ENCODE measurements at regions not wholly inside any gene's neighbourhood (a gene's known extent, or its start where the extent isn't known, plus 50 kb on each side); places are given as distances from the start of the nearest gene placed in this dataset.

DNA sequence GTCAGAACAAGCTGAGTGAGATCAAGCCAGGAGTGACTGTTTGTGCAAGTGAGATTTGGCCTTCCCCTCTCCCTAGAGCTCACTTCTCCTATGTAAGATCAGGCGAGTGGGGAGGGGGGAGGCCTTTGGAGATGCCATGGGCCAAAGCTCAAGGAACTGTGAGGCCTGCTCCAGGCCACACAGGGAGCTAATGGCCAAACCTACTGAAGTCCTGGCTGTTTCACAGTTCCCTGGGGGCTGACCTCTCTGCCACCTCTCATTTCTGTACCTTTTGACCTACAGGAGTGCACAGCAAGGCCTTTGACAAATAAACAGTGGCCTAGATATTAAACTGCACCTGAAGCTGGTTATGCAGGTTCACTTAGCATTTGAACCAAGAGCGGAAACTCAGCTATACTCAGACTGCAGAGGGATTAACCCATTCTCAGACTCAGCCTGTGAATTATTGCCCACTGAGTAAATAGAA lies 235.0 kb upstream of the NT5C1B start:
- ATAC-seq = no peak
- H3K4me3 Mint-ChIP-seq = no peak overlapping the region
- no peaks in the 10 kb centered on the region for H3K9me3 ChIP-seq (ENCODE audit: control insufficient read depth, low read length, poor library complexity, severe bottlenecking)
- H3K4me1 Mint-ChIP-seq = peaks cover 2% of the 10 kb centered on the region
- H3K27ac Mint-ChIP-seq = no peak overlapping the region
- DNase-seq = no peak
- no peaks in the 10 kb centered on the region for H3K27me3 Mint-ChIP-seq
- peaks cover 4% of the 10 kb centered on the region for H3K36me3 Mint-ChIP-seq (ENCODE audit: low read depth)

DNA sequence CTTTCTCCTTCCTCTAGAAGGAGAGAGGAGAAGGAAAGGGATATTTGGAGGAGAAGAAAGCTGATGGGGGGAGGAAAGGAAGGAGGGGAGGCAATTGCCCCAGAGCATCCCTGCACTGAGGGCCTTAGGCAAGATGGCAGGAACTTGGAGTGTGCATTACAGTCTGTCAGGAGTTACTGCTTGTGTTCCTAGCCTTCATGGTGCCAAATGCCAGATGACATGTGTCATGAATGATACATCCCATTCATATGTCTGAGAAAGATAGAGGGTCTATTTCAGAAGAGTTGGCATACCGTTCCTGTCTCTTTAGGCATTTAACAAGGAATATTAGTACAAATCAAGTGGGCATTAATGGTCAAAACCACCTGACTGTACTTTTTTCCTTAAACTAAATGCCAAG lies 232.1 kb upstream of the NT5C1B start:
- no peaks in the 10 kb centered on the region for H3K9me3 ChIP-seq (ENCODE audit: control insufficient read depth, low read length, poor library complexity, severe bottlenecking)
- Mint-ChIP-seq H3K36me3 (ENCODE audit: low read depth) (peaks cover 2% of the 10 kb centered on the region), H3K27ac (no peak overlapping the region), H3K4me1 (no peaks in the 10 kb centered on the region), H3K4me3 (no peak overlapping the region), H3K27me3 (no peaks in the 10 kb centered on the region)
- no peak for ATAC-seq
- no peak for DNase-seq

DNA sequence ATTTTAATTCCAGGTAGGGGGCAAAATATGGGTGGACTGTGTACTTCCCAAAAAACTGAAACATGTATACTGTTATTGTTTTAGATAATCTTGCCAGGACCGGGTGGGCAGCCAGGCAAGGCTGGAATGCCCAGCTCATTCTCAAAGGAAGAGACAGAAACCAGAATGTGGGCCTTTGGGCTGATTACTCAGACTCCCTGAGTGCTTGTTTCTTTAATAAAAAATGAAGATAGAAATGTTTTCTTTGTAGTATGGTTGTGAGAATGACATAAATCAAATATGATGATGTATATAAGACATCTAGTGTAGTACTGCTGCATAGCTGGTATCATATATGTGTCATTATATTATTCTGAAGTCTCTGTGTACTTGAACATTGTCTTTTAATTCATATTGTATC lies 231.6 kb upstream of the NT5C1B start:
- no peak overlapping the region for H3K4me3 Mint-ChIP-seq
- no peaks in the 10 kb centered on the region for H3K27me3 Mint-ChIP-seq
- ATAC-seq (no peak), DNase-seq (no peak)
- no peaks in the 10 kb centered on the region for H3K4me1 Mint-ChIP-seq
- no peaks in the 10 kb centered on the region for H3K9me3 ChIP-seq (ENCODE audit: control insufficient read depth, low read length, poor library complexity, severe bottlenecking)
- peaks cover 2% of the 10 kb centered on the region for H3K36me3 Mint-ChIP-seq (ENCODE audit: low read depth)
- no peak overlapping the region for H3K27ac Mint-ChIP-seq

GRCh38 chr2:18819566-18819965 lies 230.2 kb upstream of the NT5C1B start:
- ATAC-seq (no peak), DNase-seq (no peak)
- peaks cover 4% of the 10 kb centered on the region for H3K36me3 Mint-ChIP-seq (ENCODE audit: low read depth)
- no peak overlapping the region for H3K4me3 Mint-ChIP-seq
- H3K4me1 Mint-ChIP-seq = no peaks in the 10 kb centered on the region
- no peak overlapping the region for H3K27ac Mint-ChIP-seq
- no peaks in the 10 kb centered on the region for H3K9me3 ChIP-seq (ENCODE audit: control insufficient read depth, low read length, poor library complexity, severe bottlenecking)
- no peaks in the 10 kb centered on the region for H3K27me3 Mint-ChIP-seq

GRCh38 chr2:18814387-18814786 lies 225.0 kb upstream of the NT5C1B start:
- Mint-ChIP-seq H3K27me3 (no peaks in the 10 kb centered on the region), H3K36me3 (ENCODE audit: low read depth) (peaks cover 2% of the 10 kb centered on the region), H3K27ac (no peak overlapping the region), H3K4me1 (peaks cover 3% of the 10 kb centered on the region), H3K4me3 (no peak overlapping the region)
- DNase-seq (no peak), ATAC-seq (no peak)
- no peaks in the 10 kb centered on the region for H3K9me3 ChIP-seq (ENCODE audit: control insufficient read depth, low read length, poor library complexity, severe bottlenecking)

GRCh38 chr2:18804536-18804935 lies 215.2 kb upstream of the NT5C1B start:
- H3K36me3 Mint-ChIP-seq (ENCODE audit: low read depth) = no peaks in the 10 kb centered on the region

DNA sequence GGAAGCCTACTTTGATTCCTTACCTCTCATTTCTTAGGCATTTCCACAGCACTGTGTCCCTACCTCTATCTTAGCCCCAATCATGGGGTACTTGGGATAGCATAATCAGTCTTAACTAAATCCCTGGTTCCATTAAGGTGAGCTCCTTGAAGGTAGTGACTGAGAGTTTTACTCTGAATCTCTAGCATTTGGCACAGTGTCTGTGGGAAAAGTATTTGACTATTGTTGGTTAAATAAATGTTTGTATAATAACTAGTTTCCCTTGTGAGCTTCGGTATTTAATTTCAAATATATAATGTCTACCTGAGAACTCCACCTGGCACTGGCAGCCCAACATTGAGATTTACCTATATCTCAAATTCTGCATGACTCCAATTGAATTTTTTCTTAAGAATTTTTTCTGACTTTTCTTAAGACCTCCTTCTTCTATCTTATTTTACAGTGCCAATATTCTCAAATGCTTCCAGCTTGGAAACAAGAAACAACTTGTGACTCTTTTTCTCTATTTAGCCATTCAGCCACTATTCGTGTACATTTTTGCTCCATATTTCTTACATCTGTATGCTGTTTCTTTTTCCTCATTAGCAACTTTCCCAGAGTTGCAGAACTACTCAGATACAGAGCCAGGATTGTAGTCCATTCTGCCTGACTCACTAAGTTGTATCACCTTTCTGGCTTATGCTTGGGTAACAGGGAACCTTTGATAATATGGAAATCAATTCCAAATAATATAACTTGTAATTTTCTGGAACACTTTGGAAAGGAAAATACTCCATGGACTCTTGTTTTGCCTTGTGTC lies 214.0 kb upstream of the NT5C1B start:
- Mint-ChIP-seq H3K27me3 (no peaks in the 10 kb centered on the region), H3K36me3 (ENCODE audit: low read depth) (no peaks in the 10 kb centered on the region), H3K4me1 (no peaks in the 10 kb centered on the region), H3K4me3 (no peak overlapping the region), H3K27ac (no peak overlapping the region)
- DNase-seq (no peak), ATAC-seq (no peak)
- no peaks in the 10 kb centered on the region for H3K9me3 ChIP-seq (ENCODE audit: control insufficient read depth, low read length, poor library complexity, severe bottlenecking)

More at GRCh38 chr2:18804536-18804935, 215.2 kb upstream of the NT5C1B start:
- Mint-ChIP-seq H3K27ac (no peak overlapping the region), H3K4me3 (no peak overlapping the region), H3K4me1 (no peaks in the 10 kb centered on the region), H3K27me3 (no peaks in the 10 kb centered on the region)
- H3K9me3 ChIP-seq (ENCODE audit: control insufficient read depth, low read length, poor library complexity, severe bottlenecking) = no peaks in the 10 kb centered on the region
- no peak for DNase-seq
- no peak for ATAC-seq

DNA sequence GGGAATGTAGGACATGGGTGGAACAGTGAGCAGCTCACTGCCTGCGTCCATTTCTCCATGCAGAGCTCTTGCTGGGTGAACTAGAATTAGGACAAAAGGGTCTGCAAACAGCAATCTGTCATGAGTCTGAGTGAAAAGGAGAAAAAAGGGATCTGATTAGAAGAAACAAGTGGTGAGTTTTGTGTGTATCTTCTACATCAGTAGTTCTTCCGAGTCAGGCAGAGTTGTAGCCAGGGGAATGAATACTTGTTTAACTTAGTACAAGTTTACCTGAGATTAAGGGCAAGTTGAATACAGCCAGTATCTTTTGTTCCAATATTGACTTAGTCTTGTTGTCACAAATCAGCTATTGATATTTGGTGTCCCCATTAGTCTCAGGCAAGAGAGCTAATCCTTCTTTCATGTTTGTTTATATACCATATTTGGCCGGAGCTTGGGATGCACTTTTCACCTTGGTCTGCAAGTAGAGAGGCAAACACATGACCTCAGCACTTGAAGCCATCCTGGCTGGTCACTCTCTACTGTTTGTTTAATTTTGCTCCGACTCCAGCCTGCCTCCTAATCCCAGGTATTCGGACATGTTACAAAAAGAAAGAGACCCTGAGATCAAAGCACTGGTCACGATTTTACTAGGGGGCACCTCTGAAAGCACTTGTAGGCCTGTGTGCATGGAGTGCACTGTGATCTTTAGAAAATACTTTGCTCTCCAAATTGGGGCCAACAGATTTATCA lies 211.0 kb upstream of the NT5C1B start:
- no peak for ATAC-seq
- H3K4me3 Mint-ChIP-seq = no peak overlapping the region

DNA sequence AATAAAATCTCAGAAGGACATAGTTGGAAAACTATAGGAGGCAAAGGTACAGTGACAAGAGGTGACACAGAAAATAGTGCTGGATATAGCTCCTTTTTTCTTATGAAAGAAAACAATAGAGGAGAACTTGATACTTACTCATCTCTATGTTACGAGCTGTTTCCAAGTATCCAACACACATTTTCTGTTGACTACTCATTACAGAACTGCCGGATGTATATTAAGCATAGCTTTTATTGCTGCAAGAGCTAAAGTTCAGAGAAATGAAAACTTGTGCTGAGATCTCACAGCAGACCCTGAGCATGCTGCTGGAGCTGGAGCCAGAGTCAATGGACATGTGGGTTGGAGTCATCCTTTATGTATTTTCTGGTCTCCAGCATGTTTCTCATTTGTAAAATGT lies 210.0 kb upstream of the NT5C1B start:
- DNase-seq = no peak
- no peak overlapping the region for H3K27ac Mint-ChIP-seq
- H3K4me1 Mint-ChIP-seq = no peaks in the 10 kb centered on the region
- H3K4me3 Mint-ChIP-seq = no peak overlapping the region
- H3K9me3 ChIP-seq (ENCODE audit: control insufficient read depth, low read length, poor library complexity, severe bottlenecking) = no peaks in the 10 kb centered on the region
- ATAC-seq = no peak
- H3K27me3 Mint-ChIP-seq = no peaks in the 10 kb centered on the region
- H3K36me3 Mint-ChIP-seq (ENCODE audit: low read depth) = no peaks in the 10 kb centered on the region

More for the DNA sequence above, 211.0 kb upstream of the NT5C1B start:
- no peaks in the 10 kb centered on the region for H3K4me1 Mint-ChIP-seq
- H3K9me3 ChIP-seq (ENCODE audit: control insufficient read depth, low read length, poor library complexity, severe bottlenecking) = no peaks in the 10 kb centered on the region
- H3K27ac Mint-ChIP-seq = no peak overlapping the region
- no peaks in the 10 kb centered on the region for H3K27me3 Mint-ChIP-seq
- H3K36me3 Mint-ChIP-seq (ENCODE audit: low read depth) = no peaks in the 10 kb centered on the region
- DNase-seq = no peak

GRCh38 chr2:18797133-18797845 lies 207.9 kb upstream of the NT5C1B start:
- no peak for ATAC-seq
- H3K27ac Mint-ChIP-seq = no peak overlapping the region
- DNase-seq = no peak
- no peaks in the 10 kb centered on the region for H3K36me3 Mint-ChIP-seq (ENCODE audit: low read depth)
- H3K9me3 ChIP-seq (ENCODE audit: control insufficient read depth, low read length, poor library complexity, severe bottlenecking) = no peaks in the 10 kb centered on the region
- no peak overlapping the region for H3K4me3 Mint-ChIP-seq
- H3K27me3 Mint-ChIP-seq = no peaks in the 10 kb centered on the region
- no peaks in the 10 kb centered on the region for H3K4me1 Mint-ChIP-seq

- ATAC-seq (no peak), DNase-seq (no peak)
- H3K27me3 Mint-ChIP-seq = no peaks in the 10 kb centered on the region
- no peak overlapping the region for H3K4me3 Mint-ChIP-seq
- no peaks in the 10 kb centered on the region for H3K9me3 ChIP-seq (ENCODE audit: control insufficient read depth, low read length, poor library complexity, severe bottlenecking)
- no peak overlapping the region for H3K27ac Mint-ChIP-seq
- H3K4me1 Mint-ChIP-seq = no peaks in the 10 kb centered on the region
- H3K36me3 Mint-ChIP-seq (ENCODE audit: low read depth) = no peaks in the 10 kb centered on the region
Measured at GRCh38 chr2:18795906-18796305, 206.5 kb upstream of the NT5C1B start.

GRCh38 chr2:18792684-18793083 lies 203.3 kb upstream of the NT5C1B start:
- Mint-ChIP-seq H3K27ac (no peak overlapping the region), H3K4me1 (no peaks in the 10 kb centered on the region), H3K27me3 (no peaks in the 10 kb centered on the region), H3K4me3 (no peak overlapping the region), H3K36me3 (ENCODE audit: low read depth) (no peaks in the 10 kb centered on the region)
- ATAC-seq (no peak), DNase-seq (no peak)
- H3K9me3 ChIP-seq (ENCODE audit: control insufficient read depth, low read length, poor library complexity, severe bottlenecking) = no peaks in the 10 kb centered on the region

DNA sequence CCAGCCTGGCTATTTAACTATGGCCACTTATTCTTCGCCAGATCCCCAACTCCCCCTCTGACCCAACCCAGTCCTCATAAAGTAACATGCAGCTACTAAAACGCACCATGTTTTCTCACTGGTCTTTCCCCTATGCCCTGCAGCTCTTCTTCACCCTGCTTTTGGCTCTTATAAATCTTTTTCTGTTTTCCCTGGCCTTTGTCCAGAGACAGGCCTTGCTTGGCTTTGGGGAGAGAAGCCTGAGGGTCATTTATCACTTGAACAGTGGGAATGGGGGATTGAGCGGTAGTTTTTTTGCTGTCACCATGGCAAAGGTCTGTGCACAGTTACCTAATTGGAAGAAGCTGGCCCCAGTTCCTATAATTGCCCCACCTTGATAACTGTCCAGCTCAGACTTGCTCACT lies 202.9 kb upstream of the NT5C1B start:
- ATAC-seq = no peak
- Mint-ChIP-seq H3K4me3 (no peak overlapping the region), H3K27ac (no peak overlapping the region), H3K4me1 (no peaks in the 10 kb centered on the region), H3K27me3 (no peaks in the 10 kb centered on the region), H3K36me3 (ENCODE audit: low read depth) (peaks cover 2% of the 10 kb centered on the region)
- H3K9me3 ChIP-seq (ENCODE audit: control insufficient read depth, low read length, poor library complexity, severe bottlenecking) = no peaks in the 10 kb centered on the region
- DNase-seq = no peak
